DND-41 (cell line): ENCODE measurements at regions not wholly inside any gene's neighbourhood (a gene's known extent, or its start where the extent isn't known, plus 50 kb on each side); places are given as distances from the start of the nearest gene placed in this dataset.

Source experiments
- CTCF ChIP-seq: IDR thresholded peaks from 2 replicates; pipeline ENCODE4 v1.5.1; 2012; ENCODE audit warnings: borderline replicate concordance, low read length, moderate library complexity, mild to moderate bottlenecking; ENCODE audit not compliant: poor library complexity, severe bottlenecking; ENCODE audit errors: extremely low read depth
- EZH2 ChIP-seq: IDR thresholded peaks from 3 replicates; pipeline ENCODE4 v1.6.1; 2012; ENCODE audit warnings: borderline replicate concordance, low read depth, mild to moderate bottlenecking, moderate library complexity, low read length, inconsistent platforms; ENCODE audit not compliant: severe bottlenecking

- TF ChIP-seq CTCF (no peak), EZH2 (no peak)
Measured at GRCh38 chr6:4614637-4615036, 161.6 kb upstream of the CDYL start.
